ENCODE measurements at regions not wholly inside any gene's neighbourhood (a gene's known extent, or its start where the extent isn't known, plus 50 kb on each side); places are given as distances from the start of the nearest gene placed in this dataset.

DNA sequence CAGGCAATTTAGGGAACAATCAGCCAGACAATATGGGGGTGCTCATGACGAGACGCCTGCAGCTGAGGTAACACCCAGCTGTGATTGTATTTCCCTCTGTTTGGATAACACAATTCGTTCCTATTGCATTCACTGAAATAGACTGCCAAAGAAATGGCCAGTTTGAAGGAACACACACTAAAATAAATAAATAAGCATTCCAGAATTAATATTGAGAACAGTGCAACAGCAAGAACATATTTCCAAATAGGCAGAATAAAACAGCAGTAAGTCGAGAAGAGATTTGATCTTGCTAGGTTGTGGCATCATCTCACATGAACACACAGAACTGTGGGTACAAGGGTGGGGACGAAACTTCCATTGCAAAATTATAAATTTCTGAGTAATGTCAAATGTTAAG lies 133.5 kb upstream of the FAM47B start:
- TF ChIP-seq, protein P1, sequence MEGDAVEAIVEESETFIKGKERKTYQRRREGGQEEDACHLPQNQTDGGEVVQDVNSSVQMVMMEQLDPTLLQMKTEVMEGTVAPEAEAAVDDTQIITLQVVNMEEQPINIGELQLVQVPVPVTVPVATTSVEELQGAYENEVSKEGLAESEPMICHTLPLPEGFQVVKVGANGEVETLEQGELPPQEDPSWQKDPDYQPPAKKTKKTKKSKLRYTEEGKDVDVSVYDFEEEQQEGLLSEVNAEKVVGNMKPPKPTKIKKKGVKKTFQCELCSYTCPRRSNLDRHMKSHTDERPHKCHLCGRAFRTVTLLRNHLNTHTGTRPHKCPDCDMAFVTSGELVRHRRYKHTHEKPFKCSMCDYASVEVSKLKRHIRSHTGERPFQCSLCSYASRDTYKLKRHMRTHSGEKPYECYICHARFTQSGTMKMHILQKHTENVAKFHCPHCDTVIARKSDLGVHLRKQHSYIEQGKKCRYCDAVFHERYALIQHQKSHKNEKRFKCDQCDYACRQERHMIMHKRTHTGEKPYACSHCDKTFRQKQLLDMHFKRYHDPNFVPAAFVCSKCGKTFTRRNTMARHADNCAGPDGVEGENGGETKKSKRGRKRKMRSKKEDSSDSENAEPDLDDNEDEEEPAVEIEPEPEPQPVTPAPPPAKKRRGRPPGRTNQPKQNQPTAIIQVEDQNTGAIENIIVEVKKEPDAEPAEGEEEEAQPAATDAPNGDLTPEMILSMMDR (IDR thresholded peaks at IDR 0.05; ENCODE audit: unreplicated experiment) = no peak
- H3K4me3 Mint-ChIP-seq (ENCODE audit: low read depth) = no peak overlapping the region
- no peak overlapping the region for H3K27ac Mint-ChIP-seq
- no peaks in the 10 kb centered on the region for H3K36me3 Mint-ChIP-seq (ENCODE audit: insufficient read depth)
- no peaks in the 10 kb centered on the region for H3K27me3 Mint-ChIP-seq
- DNase-seq (ENCODE audit: low spot score, unreplicated experiment) = no peak
- H3K9me3 Mint-ChIP-seq (ENCODE audit: low read depth) = peaks cover 2% of the 10 kb centered on the region
- no peaks in the 10 kb centered on the region for H3K4me1 Mint-ChIP-seq (ENCODE audit: low read depth)

- no peak overlapping the region for H3K4me3 Mint-ChIP-seq (ENCODE audit: low read depth)
- DNase-seq (ENCODE audit: low spot score, unreplicated experiment) = no peak
- no peaks in the 10 kb centered on the region for H3K36me3 Mint-ChIP-seq (ENCODE audit: insufficient read depth)
- H3K27me3 Mint-ChIP-seq = no peaks in the 10 kb centered on the region
- no peak overlapping the region for H3K27ac Mint-ChIP-seq
- H3K9me3 Mint-ChIP-seq (ENCODE audit: low read depth) = no peaks in the 10 kb centered on the region
- TF ChIP-seq, protein P1 (IDR thresholded peaks at IDR 0.05; ENCODE audit: unreplicated experiment) = no peak
- H3K4me1 Mint-ChIP-seq (ENCODE audit: low read depth) = no peaks in the 10 kb centered on the region
Measured at GRCh38 chrX:34810364-34810763, 132.2 kb upstream of the FAM47B start.

GRCh38 chrX:34810916-34811315 lies 131.7 kb upstream of the FAM47B start:
- H3K4me1 Mint-ChIP-seq (ENCODE audit: low read depth) = no peaks in the 10 kb centered on the region
- no peaks in the 10 kb centered on the region for H3K9me3 Mint-ChIP-seq (ENCODE audit: low read depth)
- H3K36me3 Mint-ChIP-seq (ENCODE audit: insufficient read depth) = no peaks in the 10 kb centered on the region
- DNase-seq (ENCODE audit: low spot score, unreplicated experiment) = no peak
- TF ChIP-seq, protein P1 (IDR thresholded peaks at IDR 0.05; ENCODE audit: unreplicated experiment) = no peak
- no peak overlapping the region for H3K27ac Mint-ChIP-seq
- H3K27me3 Mint-ChIP-seq = no peaks in the 10 kb centered on the region
- H3K4me3 Mint-ChIP-seq (ENCODE audit: low read depth) = no peak overlapping the region

DNA sequence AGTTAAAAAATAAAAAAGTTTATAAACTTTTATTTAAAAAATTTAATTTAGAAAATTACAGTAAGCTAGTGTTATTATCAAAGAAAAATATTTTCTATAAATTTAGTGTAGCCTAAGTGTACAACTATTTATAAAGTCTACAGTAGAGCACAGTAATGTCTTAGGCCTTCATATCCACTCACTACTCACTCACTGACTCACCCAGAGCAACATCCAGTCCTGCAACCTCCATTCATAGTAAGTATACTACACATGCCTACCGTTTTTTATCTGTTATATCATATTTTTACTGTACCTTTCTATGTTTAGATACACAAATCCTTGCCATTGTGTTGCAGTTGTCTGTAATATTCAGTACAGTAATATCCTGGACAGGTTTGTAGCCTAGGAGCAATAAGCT lies 129.0 kb upstream of the FAM47B start:
- Mint-ChIP-seq H3K4me1 (ENCODE audit: low read depth) (no peaks in the 10 kb centered on the region), H3K9me3 (ENCODE audit: low read depth) (peaks cover 7% of the 10 kb centered on the region), H3K4me3 (ENCODE audit: low read depth) (no peak overlapping the region), H3K27ac (no peak overlapping the region), H3K27me3 (no peaks in the 10 kb centered on the region), H3K36me3 (ENCODE audit: insufficient read depth) (no peaks in the 10 kb centered on the region)
- TF ChIP-seq, protein P1 (IDR thresholded peaks at IDR 0.05; ENCODE audit: unreplicated experiment) = no peak
- no peak for DNase-seq (ENCODE audit: low spot score, unreplicated experiment)

DNA sequence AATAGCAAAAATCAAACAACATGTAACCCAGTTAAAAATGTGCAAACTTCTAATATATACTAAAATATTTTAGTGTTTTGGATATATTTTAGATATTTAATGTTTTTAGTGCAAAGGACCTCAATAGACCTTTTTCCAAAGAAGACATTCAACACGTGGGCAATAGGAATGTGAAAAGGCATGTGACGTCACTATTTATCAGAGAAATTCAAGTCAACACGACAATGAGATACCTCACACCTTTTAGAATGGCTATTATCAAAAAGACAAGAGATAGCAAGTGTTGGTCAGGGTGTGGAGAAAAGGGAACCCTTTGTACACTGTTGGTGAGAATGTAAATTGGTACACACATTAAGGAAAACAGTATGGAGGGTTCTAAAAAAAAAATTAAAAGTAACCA lies 115.6 kb upstream of the FAM47B start:
- peaks cover 7% of the 10 kb centered on the region for H3K9me3 Mint-ChIP-seq (ENCODE audit: low read depth)

More for the DNA sequence above, 115.6 kb upstream of the FAM47B start:
- Mint-ChIP-seq H3K4me1 (ENCODE audit: low read depth) (no peaks in the 10 kb centered on the region), H3K27me3 (no peaks in the 10 kb centered on the region), H3K27ac (no peak overlapping the region), H3K36me3 (ENCODE audit: insufficient read depth) (no peaks in the 10 kb centered on the region), H3K4me3 (ENCODE audit: low read depth) (no peak overlapping the region)
- TF ChIP-seq, protein P1 (IDR thresholded peaks at IDR 0.05; ENCODE audit: unreplicated experiment) = no peak
- DNase-seq (ENCODE audit: low spot score, unreplicated experiment) = no peak
